GM12864 (cell line): ENCODE measurements at regions not wholly inside any gene's neighbourhood (a gene's known extent, or its start where the extent isn't known, plus 50 kb on each side); places are given as distances from the start of the nearest gene placed in this dataset.
"Not testable (repeated sequence)": the region's sequence is repeated elsewhere in the genome, so short reads cannot be mapped to it uniquely, and the experiment has no call there.

Source experiments
- DNase-seq: peaks from one replicate; pipeline ENCODE4 v3.0.0-alpha.2; 2011; ENCODE audit warnings: low read depth
- H3K4me3 ChIP-seq: 2 replicates; pipeline ENCODE4 v1.5.1; 2011; ENCODE audit warnings: mild to moderate bottlenecking, low read depth, low read length, control low read depth

GRCh38 chr1:120248726-120249427 is 72.6 kb upstream of the SEC22B start:
- H3K4me3 ChIP-seq, DNase-seq: not testable (repeated sequence)

GRCh38 chr1:120248203-120248602 is 71.9 kb upstream of the SEC22B start:
- DNase-seq, H3K4me3 ChIP-seq: not testable (repeated sequence)

GRCh38 chr1:120243867-120244266 is 67.5 kb upstream of the SEC22B start:
- DNase-seq, H3K4me3 ChIP-seq: not testable (repeated sequence)

- DNase-seq, H3K4me3 ChIP-seq: not testable (repeated sequence)
These were observed 66.3 kb upstream of the SEC22B start for GRCh38 chr1:120242582-120242981.

- not testable (repeated sequence) for H3K4me3 ChIP-seq, DNase-seq
These were observed 65.5 kb upstream of the SEC22B start for GRCh38 chr1:120241868-120242267.

GRCh38 chr1:120240181-120240580 is 63.9 kb upstream of the SEC22B start:
- DNase-seq, H3K4me3 ChIP-seq: not testable (repeated sequence)

- H3K4me3 ChIP-seq, DNase-seq: not testable (repeated sequence)
These were observed 63.0 kb upstream of the SEC22B start for GRCh38 chr1:120239351-120239750.

GRCh38 chr1:120238867-120239266 is 62.5 kb upstream of the SEC22B start:
- H3K4me3 ChIP-seq, DNase-seq: not testable (repeated sequence)

- not testable (repeated sequence) for H3K4me3 ChIP-seq, DNase-seq
These were observed 57.3 kb upstream of the SEC22B start for GRCh38 chr1:120233661-120234018.

- not testable (repeated sequence) for DNase-seq, H3K4me3 ChIP-seq
These were observed 56.7 kb upstream of the SEC22B start for GRCh38 chr1:120232834-120233660.

GRCh38 chr1:120229835-120230234 is 53.5 kb upstream of the SEC22B start:
- not testable (repeated sequence) for H3K4me3 ChIP-seq, DNase-seq
